Neural cell (in vitro differentiated cells): ENCODE measurements at regions not wholly inside any gene's neighbourhood (a gene's known extent, or its start where the extent isn't known, plus 50 kb on each side); places are given as distances from the start of the nearest gene placed in this dataset.

Source experiments
- EP300 ChIP-seq: fragments of 450-650 bp; conservative IDR thresholded peaks from 2 replicates; pipeline ENCODE4 v1.6.1; 2014; ENCODE audit warnings: antibody characterized with exemption, mild to moderate bottlenecking, moderate library complexity; ENCODE audit not compliant: poor library complexity, severe bottlenecking
- EZH2 ChIP-seq: fragments of 200-600, 300-800 bp; shearing (Covaris generic), sonication (generic); IDR thresholded peaks from 2 replicates; pipeline ENCODE4 v1.6.1; 2014; ENCODE audit warnings: antibody characterized with exemption, low read length, borderline replicate concordance, mild to moderate bottlenecking; ENCODE audit not compliant: insufficient read depth, poor library complexity, severe bottlenecking
- MXI1 ChIP-seq: fragments of 450-650 bp; conservative IDR thresholded peaks from 2 replicates; pipeline ENCODE4 v1.6.1; 2014; ENCODE audit warnings: antibody characterized with exemption, mild to moderate bottlenecking; ENCODE audit not compliant: poor library complexity, severe bottlenecking
- POLR2AphosphoS5 ChIP-seq: IDR thresholded peaks from 2 replicates; pipeline ENCODE4 v1.6.1; 2012
- RAD21 ChIP-seq: fragments of 450-650 bp; conservative IDR thresholded peaks from 2 replicates; pipeline ENCODE4 v1.6.1; 2014; ENCODE audit warnings: antibody characterized with exemption, mild to moderate bottlenecking, moderate library complexity
- TAF1 ChIP-seq: IDR thresholded peaks from 2 replicates; pipeline ENCODE4 v1.6.1; 2012; ENCODE audit warnings: low read depth
- TF ChIP-seq, protein P1 (sequence below): fragments of 450-650 bp; IDR thresholded peaks from 2 replicates; pipeline ENCODE4 v1.5.1; 2014; ENCODE audit warnings: antibody characterized with exemption, mild to moderate bottlenecking, moderate library complexity; ENCODE audit not compliant: poor library complexity, severe bottlenecking
- TF ChIP-seq, protein P2 (sequence below): IDR thresholded peaks from 2 replicates; pipeline ENCODE4 v1.6.1; 2012; ENCODE audit warnings: borderline replicate concordance

DNA sequence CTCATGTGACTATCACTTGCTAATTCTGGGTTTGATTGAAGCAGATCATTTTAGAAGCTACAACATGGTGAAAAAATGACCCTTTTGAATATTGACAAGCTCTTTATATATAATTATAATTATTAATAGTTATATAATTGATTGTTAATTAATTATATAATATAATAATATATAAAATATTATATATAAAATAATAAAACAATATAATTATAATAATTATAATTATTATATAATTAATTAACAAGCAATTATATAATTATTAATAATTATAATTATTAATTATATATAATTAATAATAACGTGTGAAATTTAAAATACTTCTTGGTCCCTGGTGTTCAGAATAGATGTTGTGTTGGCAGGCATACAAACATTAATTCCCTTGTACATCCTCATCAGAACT is 404.1 kb upstream of the CDH19 start:
- TF ChIP-seq RAD21 (no peak), POLR2AphosphoS5 (no peak), EP300 (no peak), MXI1 (no peak), EZH2 (no peak), TAF1 (no peak)
- TF ChIP-seq, protein P1, sequence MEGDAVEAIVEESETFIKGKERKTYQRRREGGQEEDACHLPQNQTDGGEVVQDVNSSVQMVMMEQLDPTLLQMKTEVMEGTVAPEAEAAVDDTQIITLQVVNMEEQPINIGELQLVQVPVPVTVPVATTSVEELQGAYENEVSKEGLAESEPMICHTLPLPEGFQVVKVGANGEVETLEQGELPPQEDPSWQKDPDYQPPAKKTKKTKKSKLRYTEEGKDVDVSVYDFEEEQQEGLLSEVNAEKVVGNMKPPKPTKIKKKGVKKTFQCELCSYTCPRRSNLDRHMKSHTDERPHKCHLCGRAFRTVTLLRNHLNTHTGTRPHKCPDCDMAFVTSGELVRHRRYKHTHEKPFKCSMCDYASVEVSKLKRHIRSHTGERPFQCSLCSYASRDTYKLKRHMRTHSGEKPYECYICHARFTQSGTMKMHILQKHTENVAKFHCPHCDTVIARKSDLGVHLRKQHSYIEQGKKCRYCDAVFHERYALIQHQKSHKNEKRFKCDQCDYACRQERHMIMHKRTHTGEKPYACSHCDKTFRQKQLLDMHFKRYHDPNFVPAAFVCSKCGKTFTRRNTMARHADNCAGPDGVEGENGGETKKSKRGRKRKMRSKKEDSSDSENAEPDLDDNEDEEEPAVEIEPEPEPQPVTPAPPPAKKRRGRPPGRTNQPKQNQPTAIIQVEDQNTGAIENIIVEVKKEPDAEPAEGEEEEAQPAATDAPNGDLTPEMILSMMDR: no peak
- TF ChIP-seq, protein P2, sequence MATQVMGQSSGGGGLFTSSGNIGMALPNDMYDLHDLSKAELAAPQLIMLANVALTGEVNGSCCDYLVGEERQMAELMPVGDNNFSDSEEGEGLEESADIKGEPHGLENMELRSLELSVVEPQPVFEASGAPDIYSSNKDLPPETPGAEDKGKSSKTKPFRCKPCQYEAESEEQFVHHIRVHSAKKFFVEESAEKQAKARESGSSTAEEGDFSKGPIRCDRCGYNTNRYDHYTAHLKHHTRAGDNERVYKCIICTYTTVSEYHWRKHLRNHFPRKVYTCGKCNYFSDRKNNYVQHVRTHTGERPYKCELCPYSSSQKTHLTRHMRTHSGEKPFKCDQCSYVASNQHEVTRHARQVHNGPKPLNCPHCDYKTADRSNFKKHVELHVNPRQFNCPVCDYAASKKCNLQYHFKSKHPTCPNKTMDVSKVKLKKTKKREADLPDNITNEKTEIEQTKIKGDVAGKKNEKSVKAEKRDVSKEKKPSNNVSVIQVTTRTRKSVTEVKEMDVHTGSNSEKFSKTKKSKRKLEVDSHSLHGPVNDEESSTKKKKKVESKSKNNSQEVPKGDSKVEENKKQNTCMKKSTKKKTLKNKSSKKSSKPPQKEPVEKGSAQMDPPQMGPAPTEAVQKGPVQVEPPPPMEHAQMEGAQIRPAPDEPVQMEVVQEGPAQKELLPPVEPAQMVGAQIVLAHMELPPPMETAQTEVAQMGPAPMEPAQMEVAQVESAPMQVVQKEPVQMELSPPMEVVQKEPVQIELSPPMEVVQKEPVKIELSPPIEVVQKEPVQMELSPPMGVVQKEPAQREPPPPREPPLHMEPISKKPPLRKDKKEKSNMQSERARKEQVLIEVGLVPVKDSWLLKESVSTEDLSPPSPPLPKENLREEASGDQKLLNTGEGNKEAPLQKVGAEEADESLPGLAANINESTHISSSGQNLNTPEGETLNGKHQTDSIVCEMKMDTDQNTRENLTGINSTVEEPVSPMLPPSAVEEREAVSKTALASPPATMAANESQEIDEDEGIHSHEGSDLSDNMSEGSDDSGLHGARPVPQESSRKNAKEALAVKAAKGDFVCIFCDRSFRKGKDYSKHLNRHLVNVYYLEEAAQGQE: no peak
